GM18520 (cell line): ENCODE measurements at regions not wholly inside any gene's neighbourhood (a gene's known extent, or its start where the extent isn't known, plus 50 kb on each side); places are given as distances from the start of the nearest gene placed in this dataset.
"Not testable (repeated sequence)": the region's sequence is repeated elsewhere in the genome, so short reads cannot be mapped to it uniquely, and the experiment has no call there.

ENCODE experiments used
- ATAC-seq: cut with Tn5 transposase; IDR thresholded peaks from one replicate; pipeline ENCODE4 v1.9.1; 2021; ENCODE audit not compliant: unreplicated experiment

- no peak for ATAC-seq
Observed at GRCh38 chr9:32884482-32884881, 101.1 kb downstream of the TMEM215 start.

GRCh38 chr9:32886021-32886420 is 102.7 kb downstream of the TMEM215 start:
- no peak for ATAC-seq

GRCh38 chr9:32894485-32894884 is 106.9 kb downstream of the APTX start:
- ATAC-seq: not testable (repeated sequence)

DNA sequence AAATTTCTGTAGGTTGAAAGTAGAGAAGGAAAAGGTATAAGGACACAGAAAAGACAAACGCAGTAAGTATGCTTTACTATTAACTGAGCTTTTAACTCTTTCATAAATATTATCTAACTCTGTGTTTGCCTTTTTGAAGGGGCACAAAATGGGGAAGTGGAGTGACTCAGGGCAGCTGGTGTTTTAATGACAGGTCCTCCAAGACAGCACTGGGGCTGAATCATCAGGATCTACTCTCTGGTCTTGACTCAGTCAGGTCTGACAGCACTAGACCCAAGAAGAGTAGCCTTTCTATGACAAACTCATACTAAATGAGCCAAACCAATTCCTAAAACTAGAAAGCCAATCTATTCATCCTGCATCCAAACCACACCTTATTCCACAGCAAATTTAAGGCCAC is 102.2 kb downstream of the APTX start:
- no peak for ATAC-seq

DNA sequence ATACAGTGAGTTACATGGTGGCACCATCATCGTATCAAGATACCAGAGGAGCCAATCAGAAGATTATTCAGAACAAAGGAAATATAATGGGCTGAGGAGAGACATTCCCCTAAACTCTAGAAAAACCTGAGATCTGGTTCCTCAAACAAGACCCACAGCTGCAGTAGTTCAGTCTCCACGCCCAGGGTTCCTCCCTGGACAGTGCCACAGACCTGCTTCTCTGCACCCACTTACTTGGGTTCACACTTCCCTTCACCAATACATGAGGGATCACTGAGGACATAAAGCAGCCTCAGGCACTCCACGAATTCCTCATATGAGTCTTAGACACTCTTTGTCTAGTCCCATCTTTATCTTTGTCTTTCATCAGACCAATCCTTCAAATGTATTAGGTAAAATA is 101.7 kb downstream of the APTX start:
- no peak for ATAC-seq

GRCh38 chr9:32906213-32906612 is 95.2 kb downstream of the APTX start:
- peak; percentile 87 for ATAC-seq

DNA sequence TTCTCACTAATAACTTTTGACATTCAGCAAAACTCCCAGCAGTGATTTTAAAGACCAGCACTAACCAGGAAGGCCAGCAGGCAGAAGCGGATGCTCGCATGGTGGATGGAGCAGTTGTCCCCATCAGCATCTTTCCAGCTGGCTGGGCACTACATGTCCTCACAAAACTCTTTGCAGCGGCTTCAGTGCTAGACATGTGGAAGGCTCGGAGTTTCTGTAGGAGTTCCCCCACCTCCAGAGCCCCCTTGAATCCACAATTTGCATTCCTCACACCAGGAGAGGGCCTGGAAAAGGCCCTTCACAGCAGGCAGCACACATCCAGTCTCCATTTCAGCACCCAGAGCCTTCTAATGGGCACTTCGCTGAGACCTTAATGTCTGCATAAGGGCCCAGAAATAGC is 85.6 kb downstream of the APTX start:
- no peak for ATAC-seq

DNA sequence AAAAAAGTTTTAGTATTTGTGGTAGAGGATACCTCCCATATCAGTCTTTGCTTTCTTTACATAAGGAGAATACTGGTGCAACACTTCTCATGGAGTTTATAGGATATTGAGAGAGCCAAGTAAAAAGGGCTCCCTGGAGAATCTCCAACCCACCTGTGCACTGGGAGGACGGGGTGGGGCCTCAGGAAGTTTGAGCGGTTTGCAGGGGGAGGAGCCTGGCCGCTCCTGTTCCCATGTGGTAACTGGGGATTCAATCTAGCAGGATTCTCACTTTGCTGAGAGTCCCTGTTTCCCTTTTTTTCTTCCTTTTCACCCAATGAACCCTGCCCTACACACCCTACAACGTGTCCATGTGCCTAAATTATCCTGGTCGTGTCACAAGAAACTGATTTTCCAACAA is 82.8 kb downstream of the APTX start:
- ATAC-seq: no peak
